SK-N-SH (cell line): ENCODE measurements at regions not wholly inside any gene's neighbourhood (a gene's known extent, or its start where the extent isn't known, plus 50 kb on each side); places are given as distances from the start of the nearest gene placed in this dataset.

Source experiments
- CTCF ChIA-PET: fragments of 300-600, 350-600 bp; formaldehyde crosslinking; extraction: SDS; loops from one replicate; lab custom pipeline; 2021; lab: Yijun Ruan, JAX
- POLR2A ChIA-PET: fragments of 350-600 bp; sonication (Branson Sonifier 250); formaldehyde crosslinking; extraction: SDS; loops from one replicate; lab custom pipeline; 2020; ENCODE audit warnings: antibody characterized with exemption, inconsistent platforms; lab: Yijun Ruan, JAX
- DNase-seq: peaks from one replicate; pipeline ENCODE4 v3.0.0; 2012
- H2AFZ ChIP-seq: fragments of 200-600 bp; sonication (generic); 2 replicates; pipeline ENCODE4 v1.8.1; 2016; ENCODE audit warnings: antibody characterized with exemption, mild to moderate bottlenecking, low read depth
- H3F3A ChIP-seq: fragments of 200-600 bp; sonication (generic); replicated peaks from 2 replicates; pipeline ENCODE3; 2016; ENCODE audit warnings: antibody characterized with exemption, mild to moderate bottlenecking; ENCODE audit not compliant: insufficient read depth
- H3K27ac ChIP-seq, 2 experiments: fragments of 200-500 bp in 1 of 2; fragments of 200-600 bp in 1 of 2; sonication (Bioruptor generic) in 1 of 2; sonication (generic), shearing (Covaris generic) in 1 of 2; 2 replicates each; pipeline versions ENCODE4 v1.5.1 to v1.6.1; 2014 to 2016; ENCODE audit warnings: low read depth in 2 of 2, inconsistent platforms in 1 of 2, low read length in 1 of 2, mild to moderate bottlenecking in 1 of 2, mixed read lengths in 1 of 2
- H3K27me3 ChIP-seq: fragments of 200-600 bp; sonication (generic), shearing (Covaris generic); 2 replicates; pipeline ENCODE4 v1.6.1; 2016; ENCODE audit warnings: mixed run types; ENCODE audit not compliant: insufficient read depth
- H3K36me3 ChIP-seq, 2 experiments: fragments of 200-500 bp in 1 of 2; fragments of 200-600 bp in 1 of 2; sonication (Bioruptor generic) in 1 of 2; sonication (generic) in 1 of 2; replicated peaks in 1 of 2; 2 replicates each; pipeline versions ENCODE3 to v1.5.1; 2014 to 2016; ENCODE audit warnings: low read length in 1 of 2, mild to moderate bottlenecking in 1 of 2; ENCODE audit not compliant: insufficient read depth in 2 of 2, control insufficient read depth in 1 of 2
- H3K4me1 ChIP-seq, 2 experiments: fragments of 200-500 bp in 1 of 2; fragments of 200-600 bp in 1 of 2; sonication (Bioruptor generic) in 1 of 2; sonication (generic), shearing (Covaris generic) in 1 of 2; 2 replicates each; pipeline versions ENCODE4 v1.5.1 to v1.6.1; 2014 to 2016; ENCODE audit warnings: low read depth in 1 of 2, low read length in 1 of 2, mixed run types in 1 of 2; ENCODE audit not compliant: insufficient read depth in 2 of 2, control insufficient read depth in 1 of 2
- H3K4me2 ChIP-seq: fragments of 200-600 bp; sonication (generic), shearing (Covaris generic); 2 replicates; pipeline ENCODE4 v1.6.1; 2017; ENCODE audit warnings: mixed run types
- H3K4me3 ChIP-seq, 2 experiments: fragments of 200-500 bp in 1 of 2; fragments of 200-600 bp in 1 of 2; sonication (Bioruptor generic) in 1 of 2; sonication (generic), shearing (Covaris generic) in 1 of 2; 2 replicates each; pipeline versions ENCODE4 v1.5.1 to v1.8.1; 2014 to 2016; ENCODE audit warnings: low read depth in 2 of 2, inconsistent platforms in 1 of 2, low read length in 1 of 2, mild to moderate bottlenecking in 1 of 2, mixed read lengths in 1 of 2, moderate library complexity in 1 of 2
- H3K79me2 ChIP-seq: fragments of 200-600 bp; sonication (generic); 2 replicates; pipeline ENCODE4 v1.8.1; 2017; ENCODE audit warnings: mild to moderate bottlenecking; ENCODE audit not compliant: insufficient read depth
- H3K9ac ChIP-seq: fragments of 200-600 bp; sonication (generic); 2 replicates; pipeline ENCODE4 v1.6.1; 2017; ENCODE audit warnings: mixed run types
- H3K9me2 ChIP-seq: fragments of 200-600 bp; sonication (generic); 2 replicates; pipeline ENCODE4 v1.6.1; 2017; ENCODE audit warnings: mixed run types
- H3K9me3 ChIP-seq: fragments of 200-600 bp; sonication (generic); 2 replicates; pipeline ENCODE4 v1.6.1; 2017; ENCODE audit warnings: mixed run types, mild to moderate bottlenecking, moderate library complexity
- H4K20me1 ChIP-seq: fragments of 200-600 bp; sonication (generic); 2 replicates; pipeline ENCODE4 v1.6.1; 2017; ENCODE audit warnings: mild to moderate bottlenecking, mixed run types; ENCODE audit not compliant: insufficient read depth
- CTCF ChIP-seq: fragments of 200-600 bp; sonication (generic); IDR thresholded peaks from 2 replicates; pipeline ENCODE4 v1.6.1; 2017; ENCODE audit warnings: antibody characterized with exemption, mild to moderate bottlenecking, moderate library complexity
- EP300 ChIP-seq, 2 experiments: IDR thresholded peaks; 2 replicates each; pipeline versions ENCODE4 v1.4.0 to v1.6.1; 2012; ENCODE audit warnings: borderline replicate concordance in 1 of 2, low read depth in 1 of 2, low read length in 1 of 2
- FOSL2 ChIP-seq: IDR thresholded peaks from 2 replicates; pipeline ENCODE4 v1.4.0; 2012; ENCODE audit warnings: low read depth, mild to moderate bottlenecking, moderate library complexity, borderline replicate concordance
- FOXJ3 ChIP-seq: sonication (generic); formaldehyde crosslinking; IDR thresholded peaks from 2 replicates; pipeline ENCODE4 v1.5.1; 2020; ENCODE audit warnings: mild to moderate bottlenecking, missing genetic modification reagents
- FOXM1 ChIP-seq: IDR thresholded peaks from 2 replicates; pipeline ENCODE4 v1.4.0; 2012; ENCODE audit warnings: low read depth, mild to moderate bottlenecking
- GATA2 ChIP-seq: sonication (generic); formaldehyde crosslinking; IDR thresholded peaks from 2 replicates; pipeline ENCODE4 v1.5.0; 2020; ENCODE audit warnings: mild to moderate bottlenecking, missing genetic modification reagents
- JUND ChIP-seq: IDR thresholded peaks from 2 replicates; pipeline ENCODE4 v1.4.0; 2012
- MXI1 ChIP-seq: IDR thresholded peaks from 2 replicates; pipeline ENCODE4 v1.6.1; 2012; ENCODE audit warnings: mild to moderate bottlenecking, low read depth, low read length, improper control_type of control experiment
- NFIC ChIP-seq: IDR thresholded peaks from 2 replicates; pipeline ENCODE4 v1.4.0; 2012; ENCODE audit warnings: borderline replicate concordance
- NRF1 ChIP-seq: IDR thresholded peaks from 2 replicates; pipeline ENCODE4 v1.6.1; 2012; ENCODE audit warnings: low read depth, mild to moderate bottlenecking, low read length
- POLR2AphosphoS5 ChIP-seq: IDR thresholded peaks from 2 replicates; pipeline ENCODE4 v1.6.1; 2012; ENCODE audit warnings: low read depth, low read length
- RAD21 ChIP-seq: IDR thresholded peaks from 2 replicates; pipeline ENCODE4 v1.6.1; 2012; ENCODE audit warnings: mild to moderate bottlenecking, low read length
- SIN3A ChIP-seq: IDR thresholded peaks from 2 replicates; pipeline ENCODE4 v1.6.1; 2012; ENCODE audit warnings: low read depth, mild to moderate bottlenecking, low read length, moderate library complexity, borderline replicate concordance
- SMC3 ChIP-seq: IDR thresholded peaks from 2 replicates; pipeline ENCODE4 v1.6.1; 2012; ENCODE audit warnings: low read depth, low read length, improper control_type of control experiment
- TEAD4 ChIP-seq: IDR thresholded peaks from 2 replicates; pipeline ENCODE4 v1.4.0; 2012; ENCODE audit warnings: mild to moderate bottlenecking, borderline replicate concordance; ENCODE audit not compliant: insufficient read depth
- WGBS: methylation state at CpG from one replicate; pipeline ENCODE4 v1.1.6; 2017; ENCODE audit warnings: low lambda C conversion rate; 5-methylcytosine and 5-hydroxymethylcytosine counted together
- TF ChIP-seq, protein P1 (sequence below): IDR thresholded peaks from 2 replicates; pipeline ENCODE4 v1.4.0; 2012; ENCODE audit warnings: low read depth, borderline replicate concordance
- TF ChIP-seq, protein P2 (sequence below): IDR thresholded peaks from 2 replicates; pipeline ENCODE4 v1.4.0; 2012; ENCODE audit warnings: low read depth, borderline replicate concordance
- TF ChIP-seq, protein P3 (sequence below): IDR thresholded peaks from 2 replicates; pipeline ENCODE4 v1.4.0; 2012; ENCODE audit warnings: low read depth
- TF ChIP-seq, protein P4 (sequence below): fragments of 150-350 bp; IDR thresholded peaks from 2 replicates; pipeline ENCODE4 v1.6.1; 2016; ENCODE audit warnings: mild to moderate bottlenecking, low read depth, low read length

DNA sequence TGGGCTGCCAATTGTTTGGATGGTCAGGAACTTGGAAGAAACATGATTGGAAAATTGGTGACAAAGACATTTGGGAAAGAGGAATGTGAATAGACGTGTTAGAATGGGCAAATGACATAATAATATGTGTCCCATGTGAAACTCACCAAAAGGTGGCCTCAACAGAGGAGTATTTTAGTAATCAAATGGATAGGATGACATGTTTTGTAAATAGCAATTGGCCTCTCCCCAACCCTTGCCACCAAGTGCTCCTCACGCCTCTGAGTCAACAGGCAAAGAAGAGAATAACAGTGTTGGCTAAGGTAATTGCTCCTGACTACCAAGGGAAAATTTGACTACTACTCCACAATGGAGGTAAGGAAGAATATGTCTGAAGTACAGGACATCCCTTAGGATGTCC is 81.4 kb downstream of the ATXN7L3B start:
- TF ChIP-seq CTCF (no peak), EP300 (IDR thresholded peaks at IDR 0.05; ENCODE audit: borderline replicate concordance in 1 of 2, low read depth in 1 of 2, low read length in 1 of 2) (no peak), SIN3A (no peak), SMC3 (no peak), FOXM1 (no peak), POLR2AphosphoS5 (no peak), NRF1 (no peak), MXI1 (no peak), FOXJ3 (CRISPR knock-in tag) (no peak), RAD21 (no peak), GATA2 (CRISPR knock-in tag) (no peak), JUND (no peak), NFIC (no peak), FOSL2 (no peak), TEAD4 (no peak)
- TF ChIP-seq, protein P1, sequence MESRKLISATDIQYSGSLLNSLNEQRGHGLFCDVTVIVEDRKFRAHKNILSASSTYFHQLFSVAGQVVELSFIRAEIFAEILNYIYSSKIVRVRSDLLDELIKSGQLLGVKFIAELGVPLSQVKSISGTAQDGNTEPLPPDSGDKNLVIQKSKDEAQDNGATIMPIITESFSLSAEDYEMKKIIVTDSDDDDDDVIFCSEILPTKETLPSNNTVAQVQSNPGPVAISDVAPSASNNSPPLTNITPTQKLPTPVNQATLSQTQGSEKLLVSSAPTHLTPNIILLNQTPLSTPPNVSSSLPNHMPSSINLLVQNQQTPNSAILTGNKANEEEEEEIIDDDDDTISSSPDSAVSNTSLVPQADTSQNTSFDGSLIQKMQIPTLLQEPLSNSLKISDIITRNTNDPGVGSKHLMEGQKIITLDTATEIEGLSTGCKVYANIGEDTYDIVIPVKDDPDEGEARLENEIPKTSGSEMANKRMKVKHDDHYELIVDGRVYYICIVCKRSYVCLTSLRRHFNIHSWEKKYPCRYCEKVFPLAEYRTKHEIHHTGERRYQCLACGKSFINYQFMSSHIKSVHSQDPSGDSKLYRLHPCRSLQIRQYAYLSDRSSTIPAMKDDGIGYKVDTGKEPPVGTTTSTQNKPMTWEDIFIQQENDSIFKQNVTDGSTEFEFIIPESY, result no peak
- TF ChIP-seq, protein P2, sequence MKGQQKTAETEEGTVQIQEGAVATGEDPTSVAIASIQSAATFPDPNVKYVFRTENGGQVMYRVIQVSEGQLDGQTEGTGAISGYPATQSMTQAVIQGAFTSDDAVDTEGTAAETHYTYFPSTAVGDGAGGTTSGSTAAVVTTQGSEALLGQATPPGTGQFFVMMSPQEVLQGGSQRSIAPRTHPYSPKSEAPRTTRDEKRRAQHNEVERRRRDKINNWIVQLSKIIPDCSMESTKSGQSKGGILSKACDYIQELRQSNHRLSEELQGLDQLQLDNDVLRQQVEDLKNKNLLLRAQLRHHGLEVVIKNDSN, result no peak
- TF ChIP-seq, protein P3, sequence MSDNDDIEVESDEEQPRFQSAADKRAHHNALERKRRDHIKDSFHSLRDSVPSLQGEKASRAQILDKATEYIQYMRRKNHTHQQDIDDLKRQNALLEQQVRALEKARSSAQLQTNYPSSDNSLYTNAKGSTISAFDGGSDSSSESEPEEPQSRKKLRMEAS, result no peak
- TF ChIP-seq, protein P4, sequence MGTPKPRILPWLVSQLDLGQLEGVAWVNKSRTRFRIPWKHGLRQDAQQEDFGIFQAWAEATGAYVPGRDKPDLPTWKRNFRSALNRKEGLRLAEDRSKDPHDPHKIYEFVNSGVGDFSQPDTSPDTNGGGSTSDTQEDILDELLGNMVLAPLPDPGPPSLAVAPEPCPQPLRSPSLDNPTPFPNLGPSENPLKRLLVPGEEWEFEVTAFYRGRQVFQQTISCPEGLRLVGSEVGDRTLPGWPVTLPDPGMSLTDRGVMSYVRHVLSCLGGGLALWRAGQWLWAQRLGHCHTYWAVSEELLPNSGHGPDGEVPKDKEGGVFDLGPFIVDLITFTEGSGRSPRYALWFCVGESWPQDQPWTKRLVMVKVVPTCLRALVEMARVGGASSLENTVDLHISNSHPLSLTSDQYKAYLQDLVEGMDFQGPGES, result no peak
- TF ChIP-seq, all 33 proteins: peak for 0
- H3K9ac ChIP-seq, result no peak overlapping the region
- no peaks in the 10 kb centered on the region for H3K9me2 ChIP-seq
- H3K4me2 ChIP-seq, result no peak overlapping the region
- 2% methylated on average over 2 of the region's 2 CpGs for WGBS
- H3K27me3 ChIP-seq, result no peaks in the 10 kb centered on the region
- DNase-seq, result no peak
- H3K9me3 ChIP-seq, result no peaks in the 10 kb centered on the region
- no peak overlapping the region for H3K27ac ChIP-seq
- no peaks in the 10 kb centered on the region for H3K79me2 ChIP-seq
- H3K4me1 ChIP-seq, result no peaks in the 10 kb centered on the region
- CTCF ChIA-PET, result interaction anchor here (2.0 kb wide), 1 partner anchor 14 kb away, joined by 5 read pairs; no protein-coding TSS in a partner anchor
- POLR2A ChIA-PET, result no interaction called here
- H2AFZ ChIP-seq, result no peak overlapping the region
- peaks cover 4% of the 10 kb centered on the region for H3F3A ChIP-seq
- no peak overlapping the region for H3K4me3 ChIP-seq
- H3K36me3 ChIP-seq, result no peaks in the 10 kb centered on the region
- H4K20me1 ChIP-seq, result no peaks in the 10 kb centered on the region
